ENCODE measurements at regions not wholly inside any gene's neighbourhood (a gene's known extent, or its start where the extent isn't known, plus 50 kb on each side); places are given as distances from the start of the nearest gene placed in this dataset.

- FAIRE-seq: peak; percentile 80
- H4K20me1 ChIP-seq (ENCODE audit: insufficient read depth, low read length): no peaks in the 10 kb centered on the region
- no peaks in the 10 kb centered on the region for H3K79me2 ChIP-seq (ENCODE audit: insufficient read depth, low read length)
- peak overlapping the region; percentile 97 for H3K27ac ChIP-seq (ENCODE audit: low read depth, low read length)
- peak overlapping the region; percentile 79 for H3K9ac ChIP-seq (ENCODE audit: low read length)
- H3K27me3 Mint-ChIP-seq (ENCODE audit: low read depth, unreplicated experiment): no peaks in the 10 kb centered on the region
- peak overlapping the region; percentile 58 for H3K27ac Mint-ChIP-seq (ENCODE audit: unreplicated experiment)
- no peaks in the 10 kb centered on the region for H3K9me3 ChIP-seq (ENCODE audit: insufficient read depth, low read depth, low read length)
- no peaks in the 10 kb centered on the region for H3K9me3 Mint-ChIP-seq (ENCODE audit: unreplicated experiment)
- TF ChIP-seq EZH2 (IDR thresholded peaks at IDR 0.05; ENCODE audit: insufficient read depth, low read length) (no peak), CTCF (IDR thresholded peaks at IDR 0.05; ENCODE audit: insufficient read depth, low read depth, low read length) (no peak)
- H3K36me3 Mint-ChIP-seq (ENCODE audit: low read depth, unreplicated experiment): no peaks in the 10 kb centered on the region
- H3K4me1 ChIP-seq (ENCODE audit: insufficient read depth, low read length): peaks cover 26% of the 10 kb centered on the region
- H3K4me1 Mint-ChIP-seq (ENCODE audit: low read depth, unreplicated experiment): peaks cover 28% of the 10 kb centered on the region
- H3K4me2 ChIP-seq (ENCODE audit: low read length): peak overlapping the region; percentile 64
- DNase-seq (ENCODE audit: low read depth): peak; percentile 73
- no peaks in the 10 kb centered on the region for H3K36me3 ChIP-seq (ENCODE audit: insufficient read depth, low read length)
- no peak overlapping the region for H3K4me3 ChIP-seq (ENCODE audit: insufficient read depth, low read depth, low read length)
- H3K27me3 ChIP-seq (ENCODE audit: insufficient read depth, low read length): no peaks in the 10 kb centered on the region
- no peak overlapping the region for H2AFZ ChIP-seq (ENCODE audit: low read depth, low read length)
- no peak overlapping the region for H3K4me3 Mint-ChIP-seq (ENCODE audit: unreplicated experiment)
Observed at GRCh38 chr12:88310069-88310468, 168.0 kb downstream of the TMTC3 start.

GRCh38 chr12:88310666-88311065 lies 168.6 kb downstream of the TMTC3 start:
- Histone ChIP-seq H3K36me3 (ENCODE audit: insufficient read depth, low read length) (no peaks in the 10 kb centered on the region), H3K9ac (ENCODE audit: low read length) (peak overlapping the region; percentile 79), H3K27ac (ENCODE audit: low read depth, low read length) (peak overlapping the region; percentile 97), H3K9me3 (ENCODE audit: insufficient read depth, low read depth, low read length) (no peaks in the 10 kb centered on the region), H4K20me1 (ENCODE audit: insufficient read depth, low read length) (no peaks in the 10 kb centered on the region), H3K4me2 (ENCODE audit: low read length) (no peak overlapping the region), H3K4me3 (ENCODE audit: insufficient read depth, low read depth, low read length) (no peak overlapping the region), H3K79me2 (ENCODE audit: insufficient read depth, low read length) (no peaks in the 10 kb centered on the region), H2AFZ (ENCODE audit: low read depth, low read length) (no peak overlapping the region), H3K27me3 (ENCODE audit: insufficient read depth, low read length) (no peaks in the 10 kb centered on the region), H3K4me1 (ENCODE audit: insufficient read depth, low read length) (peaks cover 26% of the 10 kb centered on the region)
- no peak overlapping the region for H3K27ac Mint-ChIP-seq (ENCODE audit: unreplicated experiment)
- H3K4me3 Mint-ChIP-seq (ENCODE audit: unreplicated experiment): no peak overlapping the region
- DNase-seq (ENCODE audit: low read depth) (no peak), FAIRE-seq (no peak)
- no peaks in the 10 kb centered on the region for H3K27me3 Mint-ChIP-seq (ENCODE audit: low read depth, unreplicated experiment)
- H3K4me1 Mint-ChIP-seq (ENCODE audit: low read depth, unreplicated experiment): peaks cover 28% of the 10 kb centered on the region
- H3K36me3 Mint-ChIP-seq (ENCODE audit: low read depth, unreplicated experiment): no peaks in the 10 kb centered on the region
- no peaks in the 10 kb centered on the region for H3K9me3 Mint-ChIP-seq (ENCODE audit: unreplicated experiment)
- TF ChIP-seq CTCF (IDR thresholded peaks at IDR 0.05; ENCODE audit: insufficient read depth, low read depth, low read length) (no peak), EZH2 (IDR thresholded peaks at IDR 0.05; ENCODE audit: insufficient read depth, low read length) (no peak)

- no peaks in the 10 kb centered on the region for H3K9me3 Mint-ChIP-seq (ENCODE audit: unreplicated experiment)
- DNase-seq (ENCODE audit: low read depth) (no peak), FAIRE-seq (no peak)
- no peaks in the 10 kb centered on the region for H4K20me1 ChIP-seq (ENCODE audit: insufficient read depth, low read length)
- no peak overlapping the region for H2AFZ ChIP-seq (ENCODE audit: low read depth, low read length)
- H3K36me3 Mint-ChIP-seq (ENCODE audit: low read depth, unreplicated experiment): no peaks in the 10 kb centered on the region
- H3K9ac ChIP-seq (ENCODE audit: low read length): no peak overlapping the region
- no peaks in the 10 kb centered on the region for H3K27me3 ChIP-seq (ENCODE audit: insufficient read depth, low read length)
- H3K27ac ChIP-seq (ENCODE audit: low read depth, low read length): no peak overlapping the region
- H3K79me2 ChIP-seq (ENCODE audit: insufficient read depth, low read length): no peaks in the 10 kb centered on the region
- no peak overlapping the region for H3K4me3 ChIP-seq (ENCODE audit: insufficient read depth, low read depth, low read length)
- peaks cover 17% of the 10 kb centered on the region for H3K4me1 ChIP-seq (ENCODE audit: insufficient read depth, low read length)
- H3K27me3 Mint-ChIP-seq (ENCODE audit: low read depth, unreplicated experiment): no peaks in the 10 kb centered on the region
- H3K9me3 ChIP-seq (ENCODE audit: insufficient read depth, low read depth, low read length): no peaks in the 10 kb centered on the region
- no peak for TF ChIP-seq CTCF (IDR thresholded peaks at IDR 0.05; ENCODE audit: insufficient read depth, low read depth, low read length)
- TF ChIP-seq EZH2 (IDR thresholded peaks at IDR 0.05; ENCODE audit: insufficient read depth, low read length): no peak
- H3K36me3 ChIP-seq (ENCODE audit: insufficient read depth, low read length): no peaks in the 10 kb centered on the region
- H3K4me1 Mint-ChIP-seq (ENCODE audit: low read depth, unreplicated experiment): peaks cover 12% of the 10 kb centered on the region
- no peak overlapping the region for H3K4me2 ChIP-seq (ENCODE audit: low read length)
- H3K4me3 Mint-ChIP-seq (ENCODE audit: unreplicated experiment): no peak overlapping the region
- no peak overlapping the region for H3K27ac Mint-ChIP-seq (ENCODE audit: unreplicated experiment)
Observed at GRCh38 chr12:88313554-88313953, 171.4 kb downstream of the TMTC3 start.

Data from astrocyte (in vitro differentiated cells and primary cell).